ENCODE measurements at regions not wholly inside any gene's neighbourhood (a gene's known extent, or its start where the extent isn't known, plus 50 kb on each side); places are given as distances from the start of the nearest gene placed in this dataset.

DNA sequence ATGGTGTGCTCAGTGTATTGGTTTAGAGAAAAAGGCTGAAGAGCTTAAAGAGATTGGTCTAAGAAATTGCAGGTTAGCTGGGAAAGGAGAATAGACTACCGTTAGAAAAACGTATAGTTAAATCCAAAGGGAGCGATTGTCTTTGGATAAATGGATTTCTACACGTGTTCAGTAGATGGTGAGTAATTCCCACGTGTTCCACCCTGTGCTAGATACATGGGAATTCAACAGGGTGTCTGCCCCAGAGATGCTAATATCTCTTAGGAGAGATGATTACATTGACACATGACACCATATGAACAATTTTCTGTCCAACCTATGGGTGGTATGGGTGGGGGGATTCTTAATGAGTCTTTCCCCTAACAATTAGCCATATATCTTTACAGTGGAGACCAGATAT is 99.8 kb downstream of the TDRD15 start:
- DNase-seq (ENCODE audit: low spot score) (no peak), ATAC-seq (ENCODE audit: low FRiP score) (no peak)
- TF ChIP-seq, protein P1, sequence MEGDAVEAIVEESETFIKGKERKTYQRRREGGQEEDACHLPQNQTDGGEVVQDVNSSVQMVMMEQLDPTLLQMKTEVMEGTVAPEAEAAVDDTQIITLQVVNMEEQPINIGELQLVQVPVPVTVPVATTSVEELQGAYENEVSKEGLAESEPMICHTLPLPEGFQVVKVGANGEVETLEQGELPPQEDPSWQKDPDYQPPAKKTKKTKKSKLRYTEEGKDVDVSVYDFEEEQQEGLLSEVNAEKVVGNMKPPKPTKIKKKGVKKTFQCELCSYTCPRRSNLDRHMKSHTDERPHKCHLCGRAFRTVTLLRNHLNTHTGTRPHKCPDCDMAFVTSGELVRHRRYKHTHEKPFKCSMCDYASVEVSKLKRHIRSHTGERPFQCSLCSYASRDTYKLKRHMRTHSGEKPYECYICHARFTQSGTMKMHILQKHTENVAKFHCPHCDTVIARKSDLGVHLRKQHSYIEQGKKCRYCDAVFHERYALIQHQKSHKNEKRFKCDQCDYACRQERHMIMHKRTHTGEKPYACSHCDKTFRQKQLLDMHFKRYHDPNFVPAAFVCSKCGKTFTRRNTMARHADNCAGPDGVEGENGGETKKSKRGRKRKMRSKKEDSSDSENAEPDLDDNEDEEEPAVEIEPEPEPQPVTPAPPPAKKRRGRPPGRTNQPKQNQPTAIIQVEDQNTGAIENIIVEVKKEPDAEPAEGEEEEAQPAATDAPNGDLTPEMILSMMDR (IDR thresholded peaks at IDR 0.05): no peak

DNA sequence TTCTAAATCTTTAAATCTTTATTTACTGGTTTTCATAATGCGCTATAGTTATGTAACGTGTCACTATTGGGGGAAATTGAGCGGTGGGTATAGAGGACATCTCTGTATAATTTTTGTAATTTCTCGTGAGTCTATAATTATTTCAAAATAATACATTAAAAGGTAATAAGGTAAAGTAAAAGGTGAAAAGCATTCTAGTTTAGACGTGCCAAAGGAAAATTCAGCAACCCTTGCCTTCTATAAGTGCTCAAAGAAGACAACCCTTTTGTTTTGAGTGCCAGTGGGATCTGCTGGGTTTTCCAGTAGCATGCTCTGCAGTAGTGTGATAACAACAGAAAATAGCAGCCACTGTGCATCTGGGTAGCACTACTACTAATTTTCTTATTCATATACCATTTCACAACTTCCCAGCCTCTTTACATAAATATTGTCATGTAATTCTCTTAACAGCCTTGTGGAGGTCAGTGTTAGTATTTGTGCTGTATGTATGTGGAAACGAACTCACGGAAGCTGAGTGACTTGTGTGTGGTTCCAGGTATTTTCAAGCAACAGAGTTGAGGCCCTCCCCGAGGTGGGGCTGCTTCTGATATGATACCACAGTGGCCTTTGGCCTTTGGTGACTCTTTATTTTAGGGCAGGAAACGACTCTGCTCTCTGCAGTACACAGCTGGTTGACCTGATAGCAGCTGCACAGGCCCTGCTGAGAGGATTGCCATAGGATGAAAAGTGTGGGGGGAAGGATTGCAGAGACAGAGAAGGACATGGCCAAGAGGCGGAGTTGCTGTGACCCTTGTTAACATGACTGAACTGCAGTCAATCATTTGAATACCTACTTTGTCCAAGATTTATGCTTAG is 104.5 kb downstream of the TDRD15 start:
- DNase-seq (ENCODE audit: low spot score) (no peak), ATAC-seq (ENCODE audit: low FRiP score) (no peak)
- TF ChIP-seq, protein P1 (IDR thresholded peaks at IDR 0.05): no peak

DNA sequence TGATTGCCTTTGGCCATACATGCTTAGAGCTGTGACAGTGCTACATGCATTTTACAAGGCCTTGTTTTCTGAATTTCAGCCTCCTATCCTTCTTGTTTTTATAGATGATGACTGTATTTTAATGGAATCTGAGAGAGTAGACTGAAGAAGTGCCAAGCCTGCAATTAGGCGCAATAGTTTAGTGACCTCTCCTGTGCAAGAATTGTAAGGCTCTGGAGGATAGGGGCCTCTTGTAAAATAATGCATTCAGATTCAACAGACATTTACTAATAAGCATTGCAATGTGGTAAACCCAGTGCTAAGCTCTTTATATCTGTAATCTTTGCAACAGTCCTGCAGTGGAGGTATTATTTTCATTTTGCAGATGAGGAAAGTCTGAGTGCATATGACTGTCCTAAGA is 105.5 kb downstream of the TDRD15 start:
- ATAC-seq (ENCODE audit: low FRiP score) (no peak), DNase-seq (ENCODE audit: low spot score) (no peak)
- TF ChIP-seq, protein P1 (IDR thresholded peaks at IDR 0.05): no peak

DNA sequence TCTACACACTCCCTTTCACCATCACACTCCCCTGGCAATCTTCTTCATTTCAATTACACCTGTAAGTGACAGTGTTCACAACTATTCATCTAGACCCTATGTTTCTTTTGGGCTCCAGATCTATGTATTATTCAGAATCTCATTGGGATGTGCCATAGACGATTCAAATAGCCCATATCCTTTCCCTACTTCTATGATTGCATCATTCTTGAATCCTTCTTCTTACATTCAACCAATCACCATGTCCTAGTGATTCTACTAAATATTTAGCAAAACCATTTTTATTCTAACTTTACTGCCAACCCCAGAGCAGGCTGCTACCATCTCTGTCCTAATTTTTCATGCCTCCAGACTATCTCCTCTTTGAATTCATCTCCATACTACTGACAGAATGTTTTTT is 106.4 kb downstream of the TDRD15 start:
- TF ChIP-seq, protein P1 (IDR thresholded peaks at IDR 0.05): no peak
- ATAC-seq (ENCODE audit: low FRiP score) (no peak), DNase-seq (ENCODE audit: low spot score) (no peak)

DNA sequence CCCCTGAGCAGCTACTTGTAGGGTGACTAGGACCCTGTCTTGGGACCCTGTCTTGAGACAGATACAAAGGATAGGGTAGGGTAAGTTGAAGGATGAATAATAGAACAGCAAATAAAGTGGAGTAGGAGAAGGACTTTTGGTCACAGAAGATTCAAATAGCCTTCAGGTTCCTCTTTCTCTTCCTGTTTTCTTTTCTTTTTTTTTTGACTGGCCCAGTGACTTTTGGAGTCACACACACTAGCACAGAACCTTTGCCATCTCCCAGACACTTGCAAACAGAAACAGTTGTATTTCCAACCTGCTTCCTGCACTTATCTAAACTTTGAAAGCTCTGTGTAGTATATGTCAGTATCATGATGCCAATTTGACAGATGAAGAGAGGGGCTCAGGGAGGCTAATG is 108.2 kb downstream of the TDRD15 start:
- TF ChIP-seq, protein P1 (IDR thresholded peaks at IDR 0.05): no peak
- no peak for DNase-seq (ENCODE audit: low spot score)
- ATAC-seq (ENCODE audit: low FRiP score): no peak

DNA sequence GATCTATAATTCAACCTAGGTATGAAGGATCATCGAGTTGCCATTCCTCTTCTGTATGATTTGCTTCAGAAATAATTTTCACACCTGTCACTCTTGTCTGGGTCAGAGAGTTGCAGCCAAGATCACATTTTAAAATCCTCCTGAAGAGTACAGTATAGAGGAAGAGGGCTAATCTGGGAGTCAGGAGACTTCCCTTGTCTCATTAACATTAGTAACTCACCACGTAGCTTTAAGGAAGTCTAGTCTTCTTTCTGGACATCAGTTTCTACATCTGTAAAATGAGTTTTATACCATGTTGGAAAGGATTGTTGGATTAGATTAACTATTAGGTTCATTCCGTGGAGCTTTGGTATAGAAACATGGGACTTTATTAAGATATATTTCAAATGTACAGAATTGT is 109.4 kb downstream of the TDRD15 start:
- TF ChIP-seq, protein P1 (IDR thresholded peaks at IDR 0.05): no peak
- DNase-seq (ENCODE audit: low spot score) (no peak), ATAC-seq (ENCODE audit: low FRiP score) (no peak)

DNA sequence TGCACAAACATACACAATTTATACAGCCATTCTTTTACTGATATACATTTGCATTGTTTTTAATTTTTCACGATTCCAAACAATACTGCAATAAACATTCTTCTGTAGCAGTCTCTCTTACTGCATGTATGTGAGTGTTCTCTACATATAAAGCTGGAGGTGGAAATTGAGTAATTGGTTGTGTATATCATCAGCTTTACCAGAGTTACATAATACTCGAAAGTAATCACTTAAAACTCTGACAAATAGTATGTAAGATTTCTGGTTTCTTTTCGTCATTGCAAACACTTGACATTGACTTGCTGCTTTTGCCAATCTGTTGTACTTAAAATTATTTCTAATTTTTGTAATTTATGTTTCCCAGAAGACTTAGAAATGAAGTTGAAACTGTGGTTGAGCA is 110.2 kb downstream of the TDRD15 start:
- TF ChIP-seq, protein P1 (IDR thresholded peaks at IDR 0.05): no peak
- DNase-seq (ENCODE audit: low spot score) (no peak), ATAC-seq (ENCODE audit: low FRiP score) (no peak)

Measured in omental fat pad (tissue), 3 donors.